GM23338 (cell line): ENCODE measurements at regions not wholly inside any gene's neighbourhood (a gene's known extent, or its start where the extent isn't known, plus 50 kb on each side); places are given as distances from the start of the nearest gene placed in this dataset.

Experiments used
- CREB1 ChIP-seq: fragments of 250-450 bp; sonication (Bioruptor Pico); IDR thresholded peaks from 2 replicates; pipeline ENCODE4 v1.5.0; 2020; ENCODE audit warnings: low read depth, mild to moderate bottlenecking, moderate library complexity
- EZH2 ChIP-seq: fragments of 200-600 bp; sonication (generic); IDR thresholded peaks from one replicate; pipeline ENCODE4 v1.8.0; 2017; ENCODE audit warnings: antibody characterized with exemption, mild to moderate bottlenecking, low read depth; ENCODE audit not compliant: unreplicated experiment
- EZH2phosphoT487 ChIP-seq: fragments of 200-600 bp; sonication (generic); IDR thresholded peaks from one replicate; pipeline ENCODE4 v1.8.1; 2018; ENCODE audit warnings: antibody characterized with exemption; ENCODE audit not compliant: unreplicated experiment
- JUNB ChIP-seq: IDR thresholded peaks from one replicate; pipeline ENCODE4 v1.6.1; 2016; ENCODE audit warnings: antibody characterized with exemption; ENCODE audit not compliant: unreplicated experiment
- NANOG ChIP-seq: IDR thresholded peaks from 2 replicates; pipeline ENCODE4 v1.6.1; 2016; ENCODE audit warnings: antibody characterized with exemption, borderline replicate concordance
- POLR2AphosphoS5 ChIP-seq: IDR thresholded peaks from 2 replicates; pipeline ENCODE4 v1.6.1; 2016; ENCODE audit warnings: antibody characterized with exemption, low read depth
- REST ChIP-seq: IDR thresholded peaks from one replicate; pipeline ENCODE4 v1.6.1; 2018; ENCODE audit warnings: antibody characterized with exemption; ENCODE audit not compliant: unreplicated experiment
- STAT1 ChIP-seq: IDR thresholded peaks from one replicate; pipeline ENCODE4 v1.6.1; 2016; ENCODE audit warnings: antibody characterized with exemption; ENCODE audit not compliant: unreplicated experiment
- ZNF114 ChIP-seq: fragments of 250-450 bp; sonication (Bioruptor Pico); IDR thresholded peaks from 2 replicates; pipeline ENCODE4 v1.5.0; 2020; ENCODE audit warnings: mild to moderate bottlenecking, moderate library complexity
- ZNF331 ChIP-seq: fragments of 250-450 bp; sonication (Bioruptor Pico); IDR thresholded peaks from 2 replicates; pipeline ENCODE4 v1.5.0; 2020; ENCODE audit warnings: low read depth, mild to moderate bottlenecking, moderate library complexity
- TF ChIP-seq, protein P1 (sequence below), 2 experiments: fragments of 200-600 bp in 1 of 2; sonication (generic) in 1 of 2; conservative IDR thresholded peaks; 2 replicates each; pipeline versions ENCODE4 v1.5.1 to v1.6.1; 2016 to 2017; ENCODE audit warnings: antibody characterized with exemption in 2 of 2, low read depth in 2 of 2, mild to moderate bottlenecking in 2 of 2, moderate library complexity in 1 of 2
- TF ChIP-seq, protein P2 (sequence below): fragments of 250-450 bp; sonication (Bioruptor Pico); IDR thresholded peaks from 2 replicates; pipeline ENCODE4 v1.5.0; 2020; ENCODE audit warnings: mild to moderate bottlenecking, moderate library complexity
- TF ChIP-seq, protein P3 (sequence below): IDR thresholded peaks from 2 replicates; pipeline ENCODE4 v1.6.1; 2016; ENCODE audit warnings: antibody characterized with exemption

GRCh38 chr20:24407151-24407550 lies 62.3 kb upstream of the SYNDIG1 start:
- TF ChIP-seq JUNB (no peak), POLR2AphosphoS5 (no peak), EZH2phosphoT487 (no peak), EZH2 (no peak), ZNF114 (CRISPR knock-in tag) (no peak), REST (no peak), ZNF331 (CRISPR knock-in tag) (no peak), STAT1 (no peak), CREB1 (CRISPR knock-in tag) (no peak), NANOG (no peak)
- TF ChIP-seq, protein P1, sequence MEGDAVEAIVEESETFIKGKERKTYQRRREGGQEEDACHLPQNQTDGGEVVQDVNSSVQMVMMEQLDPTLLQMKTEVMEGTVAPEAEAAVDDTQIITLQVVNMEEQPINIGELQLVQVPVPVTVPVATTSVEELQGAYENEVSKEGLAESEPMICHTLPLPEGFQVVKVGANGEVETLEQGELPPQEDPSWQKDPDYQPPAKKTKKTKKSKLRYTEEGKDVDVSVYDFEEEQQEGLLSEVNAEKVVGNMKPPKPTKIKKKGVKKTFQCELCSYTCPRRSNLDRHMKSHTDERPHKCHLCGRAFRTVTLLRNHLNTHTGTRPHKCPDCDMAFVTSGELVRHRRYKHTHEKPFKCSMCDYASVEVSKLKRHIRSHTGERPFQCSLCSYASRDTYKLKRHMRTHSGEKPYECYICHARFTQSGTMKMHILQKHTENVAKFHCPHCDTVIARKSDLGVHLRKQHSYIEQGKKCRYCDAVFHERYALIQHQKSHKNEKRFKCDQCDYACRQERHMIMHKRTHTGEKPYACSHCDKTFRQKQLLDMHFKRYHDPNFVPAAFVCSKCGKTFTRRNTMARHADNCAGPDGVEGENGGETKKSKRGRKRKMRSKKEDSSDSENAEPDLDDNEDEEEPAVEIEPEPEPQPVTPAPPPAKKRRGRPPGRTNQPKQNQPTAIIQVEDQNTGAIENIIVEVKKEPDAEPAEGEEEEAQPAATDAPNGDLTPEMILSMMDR (conservative IDR thresholded peaks at IDR 0.05; ENCODE audit: low read depth in 2 of 2): no peak
- TF ChIP-seq, protein P2, sequence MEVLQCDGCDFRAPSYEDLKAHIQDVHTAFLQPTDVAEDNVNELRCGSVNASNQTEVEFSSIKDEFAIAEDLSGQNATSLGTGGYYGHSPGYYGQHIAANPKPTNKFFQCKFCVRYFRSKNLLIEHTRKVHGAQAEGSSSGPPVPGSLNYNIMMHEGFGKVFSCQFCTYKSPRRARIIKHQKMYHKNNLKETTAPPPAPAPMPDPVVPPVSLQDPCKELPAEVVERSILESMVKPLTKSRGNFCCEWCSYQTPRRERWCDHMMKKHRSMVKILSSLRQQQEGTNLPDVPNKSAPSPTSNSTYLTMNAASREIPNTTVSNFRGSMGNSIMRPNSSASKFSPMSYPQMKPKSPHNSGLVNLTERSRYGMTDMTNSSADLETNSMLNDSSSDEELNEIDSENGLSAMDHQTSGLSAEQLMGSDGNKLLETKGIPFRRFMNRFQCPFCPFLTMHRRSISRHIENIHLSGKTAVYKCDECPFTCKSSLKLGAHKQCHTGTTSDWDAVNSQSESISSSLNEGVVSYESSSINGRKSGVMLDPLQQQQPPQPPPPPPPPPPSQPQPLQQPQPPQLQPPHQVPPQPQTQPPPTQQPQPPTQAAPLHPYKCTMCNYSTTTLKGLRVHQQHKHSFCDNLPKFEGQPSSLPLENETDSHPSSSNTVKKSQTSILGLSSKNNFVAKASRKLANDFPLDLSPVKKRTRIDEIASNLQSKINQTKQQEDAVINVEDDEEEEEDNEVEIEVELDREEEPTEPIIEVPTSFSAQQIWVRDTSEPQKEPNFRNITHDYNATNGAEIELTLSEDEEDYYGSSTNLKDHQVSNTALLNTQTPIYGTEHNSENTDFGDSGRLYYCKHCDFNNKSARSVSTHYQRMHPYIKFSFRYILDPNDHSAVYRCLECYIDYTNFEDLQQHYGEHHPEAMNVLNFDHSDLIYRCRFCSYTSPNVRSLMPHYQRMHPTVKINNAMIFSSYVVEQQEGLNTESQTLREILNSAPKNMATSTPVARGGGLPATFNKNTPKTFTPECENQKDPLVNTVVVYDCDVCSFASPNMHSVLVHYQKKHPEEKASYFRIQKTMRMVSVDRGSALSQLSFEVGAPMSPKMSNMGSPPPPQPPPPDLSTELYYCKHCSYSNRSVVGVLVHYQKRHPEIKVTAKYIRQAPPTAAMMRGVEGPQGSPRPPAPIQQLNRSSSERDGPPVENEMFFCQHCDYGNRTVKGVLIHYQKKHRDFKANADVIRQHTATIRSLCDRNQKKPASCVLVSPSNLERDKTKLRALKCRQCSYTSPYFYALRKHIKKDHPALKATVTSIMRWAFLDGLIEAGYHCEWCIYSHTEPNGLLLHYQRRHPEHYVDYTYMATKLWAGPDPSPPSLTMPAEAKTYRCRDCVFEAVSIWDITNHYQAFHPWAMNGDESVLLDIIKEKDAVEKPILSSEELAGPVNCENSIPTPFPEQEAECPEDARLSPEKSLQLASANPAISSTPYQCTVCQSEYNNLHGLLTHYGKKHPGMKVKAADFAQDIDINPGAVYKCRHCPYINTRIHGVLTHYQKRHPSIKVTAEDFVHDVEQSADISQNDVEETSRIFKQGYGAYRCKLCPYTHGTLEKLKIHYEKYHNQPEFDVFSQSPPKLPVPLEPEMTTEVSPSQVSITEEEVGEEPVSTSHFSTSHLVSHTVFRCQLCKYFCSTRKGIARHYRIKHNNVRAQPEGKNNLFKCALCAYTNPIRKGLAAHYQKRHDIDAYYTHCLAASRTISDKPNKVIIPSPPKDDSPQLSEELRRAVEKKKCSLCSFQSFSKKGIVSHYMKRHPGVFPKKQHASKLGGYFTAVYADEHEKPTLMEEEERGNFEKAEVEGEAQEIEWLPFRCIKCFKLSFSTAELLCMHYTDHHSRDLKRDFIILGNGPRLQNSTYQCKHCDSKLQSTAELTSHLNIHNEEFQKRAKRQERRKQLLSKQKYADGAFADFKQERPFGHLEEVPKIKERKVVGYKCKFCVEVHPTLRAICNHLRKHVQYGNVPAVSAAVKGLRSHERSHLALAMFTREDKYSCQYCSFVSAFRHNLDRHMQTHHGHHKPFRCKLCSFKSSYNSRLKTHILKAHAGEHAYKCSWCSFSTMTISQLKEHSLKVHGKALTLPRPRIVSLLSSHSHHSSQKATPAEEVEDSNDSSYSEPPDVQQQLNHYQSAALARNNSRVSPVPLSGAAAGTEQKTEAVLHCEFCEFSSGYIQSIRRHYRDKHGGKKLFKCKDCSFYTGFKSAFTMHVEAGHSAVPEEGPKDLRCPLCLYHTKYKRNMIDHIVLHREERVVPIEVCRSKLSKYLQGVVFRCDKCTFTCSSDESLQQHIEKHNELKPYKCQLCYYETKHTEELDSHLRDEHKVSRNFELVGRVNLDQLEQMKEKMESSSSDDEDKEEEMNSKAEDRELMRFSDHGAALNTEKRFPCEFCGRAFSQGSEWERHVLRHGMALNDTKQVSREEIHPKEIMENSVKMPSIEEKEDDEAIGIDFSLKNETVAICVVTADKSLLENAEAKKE (CRISPR knock-in tag): no peak
- TF ChIP-seq, protein P3, sequence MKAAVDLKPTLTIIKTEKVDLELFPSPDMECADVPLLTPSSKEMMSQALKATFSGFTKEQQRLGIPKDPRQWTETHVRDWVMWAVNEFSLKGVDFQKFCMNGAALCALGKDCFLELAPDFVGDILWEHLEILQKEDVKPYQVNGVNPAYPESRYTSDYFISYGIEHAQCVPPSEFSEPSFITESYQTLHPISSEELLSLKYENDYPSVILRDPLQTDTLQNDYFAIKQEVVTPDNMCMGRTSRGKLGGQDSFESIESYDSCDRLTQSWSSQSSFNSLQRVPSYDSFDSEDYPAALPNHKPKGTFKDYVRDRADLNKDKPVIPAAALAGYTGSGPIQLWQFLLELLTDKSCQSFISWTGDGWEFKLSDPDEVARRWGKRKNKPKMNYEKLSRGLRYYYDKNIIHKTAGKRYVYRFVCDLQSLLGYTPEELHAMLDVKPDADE: no peak
